ENCODE measurements at regions not wholly inside any gene's neighbourhood (a gene's known extent, or its start where the extent isn't known, plus 50 kb on each side); places are given as distances from the start of the nearest gene placed in this dataset.

- TF ChIP-seq CTCF (IDR thresholded peaks at IDR 0.05; ENCODE audit: insufficient read depth, low read length) = no peak
- no peak for TF ChIP-seq REST (IDR thresholded peaks at IDR 0.05; ENCODE audit: insufficient replicate concordance, low read depth)
- TF ChIP-seq POLR2AphosphoS5 (IDR thresholded peaks at IDR 0.05; ENCODE audit: low read depth) = no peak
These were observed 258.7 kb downstream of the EFCAB11 start for GRCh38 chr14:89695846-89696245.
